Posterior cingulate gyrus (tissue), 11 donors: ENCODE measurements at regions not wholly inside any gene's neighbourhood (a gene's known extent, or its start where the extent isn't known, plus 50 kb on each side); places are given as distances from the start of the nearest gene placed in this dataset.

Source experiments
- DNase-seq, 10 donors: peaks; one replicate each; pipeline versions ENCODE4 v3.0.0 to v3.0.0-alpha.2; 2020 to 2021; ENCODE audit warnings: mixed read lengths in 3 of 10
- intact Hi-C: fragments of 100-400 bp; cut with DNase I; formaldehyde crosslinking; loops from one replicate; pipeline ENCODE4 v1.15.1; 2023

DNA sequence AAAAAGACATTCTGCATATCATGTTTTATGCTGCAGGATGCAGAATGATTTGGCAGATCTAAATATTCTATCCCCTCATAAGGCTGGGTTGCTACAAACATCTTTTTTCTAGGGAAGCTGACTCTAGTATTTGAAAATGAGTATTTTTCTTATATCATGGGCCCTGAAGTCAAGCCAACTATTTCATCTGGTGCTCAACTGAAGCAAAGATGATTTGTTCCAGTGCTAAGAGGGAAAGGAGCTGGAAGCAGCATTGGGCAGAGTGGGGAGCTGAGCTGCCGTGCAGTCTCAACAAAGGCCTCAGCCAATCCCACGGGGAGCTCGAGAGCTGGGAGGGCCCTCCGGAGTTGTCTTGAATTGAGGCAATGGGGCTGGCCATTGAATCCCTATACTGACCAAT lies 155.3 kb upstream of the SLCO3A1 start:
- intact Hi-C loops, result no loop called here
- no peak for DNase-seq

GRCh38 chr15:91699741-91700140 lies 153.8 kb upstream of the SLCO3A1 start:
- no peak for DNase-seq
- intact Hi-C loops, result loop anchor here (10.0 kb wide), 2 partner anchors 135 to 395 kb away; no protein-coding TSS in a partner anchor

DNA sequence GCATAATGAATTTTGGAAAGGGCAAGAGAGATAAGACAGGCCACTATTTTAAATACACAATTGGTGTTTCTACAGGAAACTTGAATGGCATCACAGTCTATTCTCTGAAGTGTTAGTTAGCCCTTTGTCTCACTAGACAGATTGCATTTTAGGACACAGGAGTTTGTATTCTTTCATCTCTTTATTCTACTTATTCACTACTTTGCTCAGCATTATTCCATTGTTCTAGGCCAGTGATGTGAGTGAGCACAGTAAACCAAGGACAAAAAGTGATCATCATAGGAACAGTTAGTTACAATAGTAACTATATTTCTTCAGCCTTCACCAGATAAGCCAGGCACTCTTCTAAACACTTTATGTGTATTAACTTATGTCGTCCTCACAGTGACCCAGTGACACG lies 150.2 kb upstream of the SLCO3A1 start:
- DNase-seq, result no peak
- intact Hi-C loops, result loop anchor here (10.0 kb wide), 2 partner anchors 138 to 398 kb away; no protein-coding TSS in a partner anchor

GRCh38 chr15:91704343-91704742 lies 149.2 kb upstream of the SLCO3A1 start:
- DNase-seq, result no peak
- intact Hi-C loops, result loop anchor here (10.0 kb wide), 2 partner anchors 140 to 400 kb away; no protein-coding TSS in a partner anchor

DNA sequence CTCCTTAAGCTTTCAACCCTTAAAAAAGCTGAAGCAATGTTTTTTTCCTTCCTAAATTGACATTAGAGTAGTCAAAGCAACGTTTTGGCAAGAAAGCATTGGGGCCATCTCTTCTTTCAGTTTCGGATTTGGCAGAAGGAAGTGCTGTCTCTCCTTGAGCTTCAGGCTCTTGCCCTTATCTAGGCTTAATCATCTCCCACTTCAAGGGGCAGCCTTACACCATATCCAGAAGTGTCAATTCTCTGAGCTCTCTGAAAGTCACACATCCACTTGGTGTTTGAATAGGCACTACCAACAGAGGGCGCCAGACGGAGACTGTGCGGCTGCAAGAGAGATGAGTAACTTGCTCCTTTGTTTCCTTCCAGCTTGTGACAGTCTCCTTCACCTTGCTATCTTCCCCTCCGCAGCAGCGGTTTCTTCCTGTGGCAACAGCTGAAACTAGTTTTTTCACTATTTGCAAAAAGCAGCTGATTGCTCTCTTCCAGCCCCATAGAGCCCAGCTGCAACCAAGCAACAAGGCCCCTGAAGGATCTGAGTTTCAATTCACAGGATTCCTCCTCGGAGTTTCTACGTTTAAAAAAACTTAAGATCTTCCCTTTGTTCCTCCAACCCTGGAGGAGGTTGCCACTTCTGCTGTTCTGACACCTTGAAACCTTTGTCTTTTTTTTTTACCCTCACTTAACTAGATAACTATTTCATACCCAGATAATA lies 147.0 kb upstream of the SLCO3A1 start:
- intact Hi-C loops, result loop anchor here (5.0 to 10.0 kb wide), 4 partner anchors 141 to 402 kb away; no protein-coding TSS in a partner anchor
- DNase-seq, result peak; percentile 53 to 96 (median 83)

- no peak for DNase-seq
- intact Hi-C loops, result no loop called here
Observed at GRCh38 chr15:91710080-91710698, 143.3 kb upstream of the SLCO3A1 start.

- DNase-seq, result no peak
- intact Hi-C loops, result no loop called here
Observed at GRCh38 chr15:91711384-91712033, 142.0 kb upstream of the SLCO3A1 start.

GRCh38 chr15:91712286-91712685 lies 141.2 kb upstream of the SLCO3A1 start:
- intact Hi-C loops, result no loop called here
- DNase-seq, result no peak

DNA sequence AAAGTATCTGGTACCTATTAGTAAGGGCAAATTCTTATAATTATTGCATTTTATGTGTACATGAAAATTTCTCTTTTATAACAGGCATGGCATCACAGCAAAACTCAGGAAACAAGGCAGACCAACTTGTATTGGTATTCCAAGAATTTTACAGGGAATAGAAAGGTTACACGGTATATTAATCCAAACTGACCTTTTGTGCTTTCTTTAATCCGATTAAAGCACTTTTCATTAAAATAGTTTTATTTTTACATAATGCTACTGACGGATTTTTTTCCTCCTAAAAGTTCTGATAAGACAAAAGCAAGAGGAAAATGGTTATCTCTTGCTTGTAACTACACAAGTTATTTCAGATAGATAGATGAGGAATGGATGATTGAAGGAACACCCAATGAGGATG lies 137.0 kb upstream of the SLCO3A1 start:
- intact Hi-C loops, result no loop called here
- no peak for DNase-seq

GRCh38 chr15:91717811-91718210 lies 135.7 kb upstream of the SLCO3A1 start:
- intact Hi-C loops, result no loop called here
- DNase-seq, result no peak

DNA sequence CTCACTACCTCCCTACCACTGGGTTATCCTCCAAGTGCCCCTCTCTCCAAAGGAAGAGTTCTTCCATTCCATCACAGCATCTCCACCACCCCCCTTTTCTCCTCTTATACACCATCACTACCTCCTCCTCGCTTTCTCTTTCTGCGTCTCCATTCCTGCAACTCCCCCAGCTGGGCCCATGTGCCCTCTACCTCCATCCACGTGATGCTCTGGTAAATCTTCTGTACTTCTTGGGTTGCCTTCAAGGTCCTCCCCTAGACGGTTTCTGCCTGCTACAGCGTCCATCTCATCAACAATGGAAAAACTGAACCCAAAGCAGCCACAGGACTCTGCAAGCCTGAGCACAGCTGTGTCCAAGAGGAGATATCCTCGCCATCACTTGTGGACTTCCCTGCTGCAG lies 129.5 kb upstream of the SLCO3A1 start:
- no peak for DNase-seq
- intact Hi-C loops, result no loop called here

DNA sequence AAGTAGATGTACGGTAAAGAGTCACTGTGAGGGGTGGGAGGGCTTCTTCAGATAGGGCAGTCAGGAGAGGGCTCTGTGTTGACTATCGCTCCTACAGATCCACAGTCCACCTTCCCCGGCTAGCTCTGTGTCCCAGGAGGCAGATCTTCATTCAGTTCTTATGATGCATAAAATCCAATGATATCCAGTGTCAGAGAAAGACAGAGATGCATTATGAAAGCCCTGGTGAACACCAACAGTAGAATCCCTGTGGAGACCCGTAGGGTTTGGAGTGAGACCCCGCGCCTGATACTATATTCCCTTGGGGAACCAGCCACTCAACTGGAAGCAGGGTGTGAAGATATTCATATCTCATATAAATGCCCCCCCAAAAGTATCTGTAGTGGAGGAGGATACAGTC lies 119.8 kb upstream of the SLCO3A1 start:
- intact Hi-C loops, result no loop called here
- no peak for DNase-seq

- intact Hi-C loops, result no loop called here
- DNase-seq, result no peak
Observed at GRCh38 chr15:91737151-91737818, 116.2 kb upstream of the SLCO3A1 start.

DNA sequence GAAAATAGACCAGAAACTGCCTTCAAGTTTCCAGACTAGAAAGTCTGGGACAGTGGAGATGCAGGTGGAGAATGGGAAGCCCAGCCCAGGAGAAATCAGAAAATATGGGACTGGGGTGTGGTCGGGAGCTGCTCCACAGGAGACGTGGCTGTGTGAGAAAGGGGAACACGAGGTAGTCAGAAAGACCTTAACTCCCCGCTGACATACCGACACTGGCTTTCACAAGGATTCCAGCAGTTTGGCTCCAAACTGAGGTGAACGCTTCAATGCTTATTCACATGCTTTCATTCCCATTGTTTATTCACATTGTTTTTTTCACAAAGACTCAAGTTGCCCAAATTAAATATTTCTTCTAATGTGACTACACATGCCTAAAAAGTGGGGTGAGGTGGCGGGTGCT lies 111.5 kb upstream of the SLCO3A1 start:
- intact Hi-C loops, result no loop called here
- no peak for DNase-seq

DNA sequence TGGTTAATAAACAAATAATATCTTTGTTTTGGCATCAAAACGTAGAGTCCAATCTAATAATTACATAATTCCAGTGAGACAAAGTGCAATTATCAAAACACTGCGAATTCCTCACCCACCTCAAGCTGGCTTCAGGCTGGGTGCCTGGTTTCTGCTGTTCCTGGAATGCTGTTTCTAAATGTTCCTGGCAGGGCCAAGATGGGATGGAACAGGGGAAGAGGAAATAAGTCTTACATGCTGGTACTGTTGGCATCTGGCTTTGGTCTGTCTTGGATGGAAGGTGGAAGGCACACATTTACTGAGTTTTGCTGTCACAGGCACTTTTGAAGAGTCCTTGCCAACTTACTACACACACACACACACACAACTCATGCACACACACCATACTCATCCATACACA lies 101.9 kb upstream of the SLCO3A1 start:
- intact Hi-C loops, result no loop called here

DNA sequence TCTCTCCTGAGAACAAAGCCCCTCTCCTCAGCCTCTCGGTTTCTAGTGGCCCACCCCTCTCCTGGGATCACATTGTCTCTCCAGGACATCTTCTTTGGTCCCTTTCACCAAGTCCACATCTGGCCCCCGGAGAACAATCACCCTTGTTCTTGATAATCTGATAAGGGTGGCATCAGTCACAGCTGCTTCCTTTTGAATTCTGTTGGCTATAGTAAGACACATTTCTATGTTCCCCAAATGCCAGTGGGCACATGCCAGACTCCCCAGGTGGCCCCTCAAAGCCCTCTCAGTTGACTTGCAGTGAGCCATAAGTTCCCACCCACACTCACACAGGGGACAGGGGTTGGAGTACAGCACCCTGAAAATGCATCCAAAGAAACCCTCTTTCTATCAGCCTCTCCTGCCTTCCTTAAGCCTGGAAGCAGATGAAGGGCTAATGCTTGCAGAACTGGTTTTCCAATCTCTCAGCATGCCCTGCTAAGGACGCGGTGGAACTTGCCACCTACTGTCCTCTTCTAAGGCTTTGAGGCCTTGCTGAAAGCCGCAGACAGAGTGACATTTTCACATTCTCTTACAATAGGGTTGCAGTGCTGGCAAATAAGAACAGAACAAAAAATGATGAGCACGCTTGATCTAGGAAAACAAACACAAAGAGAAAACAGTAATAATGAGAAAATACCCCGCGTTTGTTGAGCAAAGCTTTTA lies 101.3 kb upstream of the SLCO3A1 start:
- intact Hi-C loops, result no loop called here
- DNase-seq, result peak in 7 of 10 donors; percentile 15 to 83 (median 47)

More for the DNA sequence above, 101.9 kb upstream of the SLCO3A1 start:
- no peak for DNase-seq

DNA sequence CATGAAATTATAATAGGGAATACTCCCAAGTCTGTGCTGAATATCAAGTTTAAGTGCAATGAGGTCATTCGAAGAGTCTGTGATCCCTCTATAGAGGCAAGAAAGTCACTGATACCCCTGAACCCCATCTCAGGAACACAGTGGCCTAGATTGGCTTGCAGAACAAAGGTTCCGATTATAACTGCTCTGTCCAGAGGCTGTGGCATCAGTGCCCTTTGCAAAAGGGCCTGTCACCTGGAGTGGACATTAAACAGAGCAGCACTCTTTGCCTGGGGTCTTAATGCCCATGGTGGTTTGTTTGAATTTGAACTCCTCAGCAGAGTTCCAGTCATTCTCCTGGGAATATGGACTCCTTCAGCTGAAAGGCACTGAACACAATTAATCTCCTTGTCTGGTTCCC lies 93.9 kb upstream of the SLCO3A1 start:
- no peak for DNase-seq
- intact Hi-C loops, result no loop called here

GRCh38 chr15:91765660-91766059 lies 87.8 kb upstream of the SLCO3A1 start:
- DNase-seq, result peak in 1 of 10 donors; percentile 73
- intact Hi-C loops, result no loop called here

GRCh38 chr15:91769476-91769875 lies 84.0 kb upstream of the SLCO3A1 start:
- no peak for DNase-seq
- intact Hi-C loops, result no loop called here

DNA sequence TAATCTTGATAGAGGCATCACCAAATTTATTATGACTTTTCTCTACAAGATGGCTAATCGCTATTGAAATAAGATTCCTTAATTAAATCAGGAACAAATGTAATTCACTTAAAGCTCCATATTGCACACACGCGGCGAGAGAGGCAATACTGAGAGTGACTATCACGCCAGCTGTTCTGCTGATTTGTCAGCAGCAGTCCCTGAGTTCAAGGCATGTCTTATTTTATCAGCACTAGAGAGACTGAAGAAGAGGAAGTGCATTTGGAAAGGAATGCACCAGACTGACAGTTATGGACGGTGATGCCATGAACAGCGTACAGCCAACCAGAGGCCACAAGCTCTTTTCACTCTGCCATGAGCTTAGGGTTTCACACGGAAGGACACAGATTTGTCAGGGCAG lies 83.6 kb upstream of the SLCO3A1 start:
- intact Hi-C loops, result no loop called here
- no peak for DNase-seq
